Bronchial epithelial cell (primary cell): ENCODE measurements at regions not wholly inside any gene's neighbourhood (a gene's known extent, or its start where the extent isn't known, plus 50 kb on each side); places are given as distances from the start of the nearest gene placed in this dataset.

Experiments used
- DNase-seq: peaks from one replicate; pipeline ENCODE4 v3.0.0-alpha.2; 2010; ENCODE audit warnings: low read depth
- FAIRE-seq: peaks from 2 replicates; lab custom pipeline; 2011; peaks lifted over from hg19 to GRCh38; lab: Jason Lieb, UNC
- H3K27me3 ChIP-seq: 2 replicates; pipeline ENCODE4 v1.5.1; 2011; ENCODE audit warnings: low read length; ENCODE audit not compliant: control insufficient read depth, insufficient read depth
- H3K36me3 ChIP-seq: 2 replicates; pipeline ENCODE4 v1.5.1; 2011; ENCODE audit warnings: low read length; ENCODE audit not compliant: control insufficient read depth, insufficient read depth
- H3K4me3 ChIP-seq: 2 replicates; pipeline ENCODE4 v1.5.1; 2011; ENCODE audit warnings: mild to moderate bottlenecking, low read depth, low read length, control low read depth
- TF ChIP-seq, protein P1 (sequence below): IDR thresholded peaks from 2 replicates; pipeline ENCODE4 v1.5.1; 2011; ENCODE audit warnings: mild to moderate bottlenecking, moderate library complexity, low read length, control low read depth, inconsistent platforms; ENCODE audit not compliant: insufficient read depth, severe bottlenecking

GRCh38 chr15:62799037-62799436, 243.5 kb upstream of the TPM1 start:
- Histone ChIP-seq H3K4me3 (no peak overlapping the region), H3K36me3 (no peaks in the 10 kb centered on the region), H3K27me3 (no peaks in the 10 kb centered on the region)
- no peak for FAIRE-seq
- TF ChIP-seq, protein P1, sequence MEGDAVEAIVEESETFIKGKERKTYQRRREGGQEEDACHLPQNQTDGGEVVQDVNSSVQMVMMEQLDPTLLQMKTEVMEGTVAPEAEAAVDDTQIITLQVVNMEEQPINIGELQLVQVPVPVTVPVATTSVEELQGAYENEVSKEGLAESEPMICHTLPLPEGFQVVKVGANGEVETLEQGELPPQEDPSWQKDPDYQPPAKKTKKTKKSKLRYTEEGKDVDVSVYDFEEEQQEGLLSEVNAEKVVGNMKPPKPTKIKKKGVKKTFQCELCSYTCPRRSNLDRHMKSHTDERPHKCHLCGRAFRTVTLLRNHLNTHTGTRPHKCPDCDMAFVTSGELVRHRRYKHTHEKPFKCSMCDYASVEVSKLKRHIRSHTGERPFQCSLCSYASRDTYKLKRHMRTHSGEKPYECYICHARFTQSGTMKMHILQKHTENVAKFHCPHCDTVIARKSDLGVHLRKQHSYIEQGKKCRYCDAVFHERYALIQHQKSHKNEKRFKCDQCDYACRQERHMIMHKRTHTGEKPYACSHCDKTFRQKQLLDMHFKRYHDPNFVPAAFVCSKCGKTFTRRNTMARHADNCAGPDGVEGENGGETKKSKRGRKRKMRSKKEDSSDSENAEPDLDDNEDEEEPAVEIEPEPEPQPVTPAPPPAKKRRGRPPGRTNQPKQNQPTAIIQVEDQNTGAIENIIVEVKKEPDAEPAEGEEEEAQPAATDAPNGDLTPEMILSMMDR, result no peak
- no peak for DNase-seq

- H3K36me3 ChIP-seq, result no peaks in the 10 kb centered on the region
- FAIRE-seq (no peak), DNase-seq (no peak)
- no peaks in the 10 kb centered on the region for H3K27me3 ChIP-seq
- H3K4me3 ChIP-seq, result no peak overlapping the region
- TF ChIP-seq, protein P1, result no peak
Measured at GRCh38 chr15:62799919-62800318, 242.6 kb upstream of the TPM1 start.

GRCh38 chr15:62802612-62803011, 239.9 kb upstream of the TPM1 start:
- no peak for FAIRE-seq
- TF ChIP-seq, protein P1, result no peak

GRCh38 chr15:62803856-62804400, 238.6 kb upstream of the TPM1 start:
- TF ChIP-seq, protein P1, result no peak
- Histone ChIP-seq H3K27me3 (no peaks in the 10 kb centered on the region), H3K36me3 (no peaks in the 10 kb centered on the region), H3K4me3 (no peak overlapping the region)
- DNase-seq (peak; percentile 61), FAIRE-seq (no peak)

More at GRCh38 chr15:62802612-62803011, 239.9 kb upstream of the TPM1 start:
- Histone ChIP-seq H3K4me3 (no peak overlapping the region), H3K36me3 (no peaks in the 10 kb centered on the region), H3K27me3 (no peaks in the 10 kb centered on the region)
- DNase-seq, result no peak

- DNase-seq, result no peak
- Histone ChIP-seq H3K4me3 (no peak overlapping the region), H3K36me3 (no peaks in the 10 kb centered on the region), H3K27me3 (no peaks in the 10 kb centered on the region)
- TF ChIP-seq, protein P1, result no peak
- FAIRE-seq, result no peak
Measured at GRCh38 chr15:62805502-62805901, 237.0 kb upstream of the TPM1 start.
